Fibroblast of lung (primary cell): ENCODE measurements at regions not wholly inside any gene's neighbourhood (a gene's known extent, or its start where the extent isn't known, plus 50 kb on each side); places are given as distances from the start of the nearest gene placed in this dataset.

ENCODE experiments used
- DNase-seq, 2 donors: peaks; one replicate each; pipeline versions ENCODE4 v3.0.0 to v3.0.0-alpha.2; 2010; ENCODE audit warnings: low read depth in 2 of 2
- H2AFZ ChIP-seq: 2 replicates; pipeline ENCODE4 v1.5.1; 2012; ENCODE audit warnings: low read length, control low read depth, inconsistent platforms
- H3K27ac ChIP-seq: 2 replicates; pipeline ENCODE4 v1.5.1; 2011; ENCODE audit warnings: low read length, control low read depth; ENCODE audit not compliant: insufficient read depth
- H3K27me3 ChIP-seq: 2 replicates; pipeline ENCODE4 v1.5.1; 2011; ENCODE audit warnings: mild to moderate bottlenecking, low read length; ENCODE audit not compliant: control insufficient read depth, insufficient read depth
- H3K36me3 ChIP-seq: 2 replicates; pipeline ENCODE4 v1.5.1; 2011; ENCODE audit warnings: low read length; ENCODE audit not compliant: control insufficient read depth, insufficient read depth
- H3K4me1 ChIP-seq: 2 replicates; pipeline ENCODE4 v1.5.1; 2011; ENCODE audit warnings: low read length; ENCODE audit not compliant: control insufficient read depth, insufficient read depth; ENCODE audit errors: extremely low read depth
- H3K4me2 ChIP-seq: 2 replicates; pipeline ENCODE4 v1.5.1; 2011; ENCODE audit warnings: low read length, control low read depth; ENCODE audit not compliant: insufficient read depth; ENCODE audit errors: extremely low read depth
- H3K4me3 ChIP-seq, 4 experiments: fragments of 200-600 bp in 1 of 4; sonication (generic) in 1 of 4; replicated peaks in 1 of 4; 2 replicates each; pipeline ENCODE4 v1.5.1; 2011 to 2016; ENCODE audit warnings: low read length in 4 of 4, low read depth in 3 of 4, mild to moderate bottlenecking in 3 of 4, control low read depth in 2 of 4, inconsistent platforms in 1 of 4, mixed read lengths in 1 of 4; ENCODE audit not compliant: insufficient read depth in 1 of 4; ENCODE audit errors: control extremely low read depth in 1 of 4
- H3K79me2 ChIP-seq: 2 replicates; pipeline ENCODE4 v1.5.1; 2012; ENCODE audit warnings: mild to moderate bottlenecking, low read length, inconsistent platforms; ENCODE audit not compliant: control insufficient read depth, insufficient read depth
- H3K9ac ChIP-seq: 2 replicates; pipeline ENCODE4 v1.5.1; 2011; ENCODE audit warnings: mild to moderate bottlenecking, low read length, control low read depth; ENCODE audit not compliant: insufficient read depth
- H3K9me3 ChIP-seq: 2 replicates; pipeline ENCODE4 v1.5.1; 2012; ENCODE audit warnings: low read depth, low read length; ENCODE audit not compliant: control insufficient read depth, insufficient read depth
- H4K20me1 ChIP-seq: 2 replicates; pipeline ENCODE4 v1.5.1; 2011; ENCODE audit warnings: low read length; ENCODE audit not compliant: control insufficient read depth, insufficient read depth; ENCODE audit errors: extremely low read depth
- EZH2 ChIP-seq: IDR thresholded peaks from 2 replicates; pipeline ENCODE4 v1.5.1; 2012; ENCODE audit warnings: low read length, control low read depth, mild to moderate bottlenecking; ENCODE audit errors: missing control alignments
- TF ChIP-seq, protein P1 (sequence below), 2 donors: IDR thresholded peaks in 1 of 2; conservative IDR thresholded peaks in 1 of 2; 1 replicate in 1 of 2; 2 replicates in 1 of 2; pipeline ENCODE4 v1.5.1; 2011 to 2012; ENCODE audit warnings: low read length in 2 of 2, control low read depth in 1 of 2, inconsistent platforms in 1 of 2, low read depth in 1 of 2, mild to moderate bottlenecking in 1 of 2

DNA sequence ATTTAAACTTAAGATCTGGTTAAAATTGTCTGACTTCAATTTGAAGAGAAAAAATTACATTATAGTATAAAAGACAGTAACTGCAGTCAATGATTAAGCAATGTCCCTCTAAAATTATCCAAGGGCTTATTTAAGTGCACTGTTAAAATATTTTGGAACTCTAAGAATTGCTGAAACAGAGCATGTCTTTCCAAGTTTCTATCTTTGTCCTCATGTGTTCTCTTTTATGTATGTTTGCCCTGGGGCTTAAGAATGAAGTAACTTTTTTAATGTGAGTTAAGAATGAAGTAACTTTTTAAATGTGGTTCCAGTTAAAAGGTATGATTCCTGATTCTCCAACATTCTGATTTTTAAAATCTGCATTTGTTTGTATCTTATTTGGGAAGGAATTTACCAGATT is 69.0 kb upstream of the MARK1 start:
- TF ChIP-seq EZH2, result no peak
- TF ChIP-seq, protein P1, sequence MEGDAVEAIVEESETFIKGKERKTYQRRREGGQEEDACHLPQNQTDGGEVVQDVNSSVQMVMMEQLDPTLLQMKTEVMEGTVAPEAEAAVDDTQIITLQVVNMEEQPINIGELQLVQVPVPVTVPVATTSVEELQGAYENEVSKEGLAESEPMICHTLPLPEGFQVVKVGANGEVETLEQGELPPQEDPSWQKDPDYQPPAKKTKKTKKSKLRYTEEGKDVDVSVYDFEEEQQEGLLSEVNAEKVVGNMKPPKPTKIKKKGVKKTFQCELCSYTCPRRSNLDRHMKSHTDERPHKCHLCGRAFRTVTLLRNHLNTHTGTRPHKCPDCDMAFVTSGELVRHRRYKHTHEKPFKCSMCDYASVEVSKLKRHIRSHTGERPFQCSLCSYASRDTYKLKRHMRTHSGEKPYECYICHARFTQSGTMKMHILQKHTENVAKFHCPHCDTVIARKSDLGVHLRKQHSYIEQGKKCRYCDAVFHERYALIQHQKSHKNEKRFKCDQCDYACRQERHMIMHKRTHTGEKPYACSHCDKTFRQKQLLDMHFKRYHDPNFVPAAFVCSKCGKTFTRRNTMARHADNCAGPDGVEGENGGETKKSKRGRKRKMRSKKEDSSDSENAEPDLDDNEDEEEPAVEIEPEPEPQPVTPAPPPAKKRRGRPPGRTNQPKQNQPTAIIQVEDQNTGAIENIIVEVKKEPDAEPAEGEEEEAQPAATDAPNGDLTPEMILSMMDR (conservative IDR thresholded peaks at IDR 0.05 in 1 of 2, IDR thresholded peaks at IDR 0.05 in 1 of 2; ENCODE audit: low read depth in 1 of 2, low read length in 2 of 2), result no peak
- Histone ChIP-seq H3K4me2 (no peak overlapping the region), H2AFZ (no peak overlapping the region)

DNA sequence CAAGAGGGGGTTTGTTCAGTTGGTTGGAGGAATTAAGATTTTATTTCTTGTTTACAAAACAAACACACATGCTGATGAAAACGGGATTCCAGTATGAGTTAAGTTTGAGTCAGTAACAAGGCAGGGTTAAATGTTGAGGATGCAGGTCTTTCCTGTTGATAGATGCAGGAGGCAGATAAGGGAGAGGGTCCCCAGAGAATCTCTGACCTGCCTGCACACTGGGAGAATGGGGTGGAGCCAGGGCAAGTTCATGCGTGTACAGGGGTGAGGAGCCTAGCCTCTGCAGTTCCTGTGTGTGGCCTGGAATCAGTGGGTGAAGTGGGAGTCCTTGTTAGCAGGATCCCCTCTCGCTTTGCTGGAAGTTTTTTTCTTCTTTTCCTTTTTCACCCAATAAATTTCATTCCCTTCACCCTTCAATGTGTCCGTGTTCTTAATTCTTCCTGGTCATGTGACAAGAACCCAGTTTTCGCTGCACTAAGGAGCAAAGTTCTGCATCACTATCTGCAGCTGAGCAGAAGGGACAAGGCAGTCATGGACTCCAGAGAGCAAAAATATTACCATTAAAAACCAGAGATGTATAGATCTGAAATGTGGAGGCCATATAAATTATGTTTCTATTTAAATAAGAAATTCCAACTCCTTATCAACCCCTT is 69.9 kb upstream of the MARK1 start:
- H3K27ac ChIP-seq, result no peak overlapping the region
- no peaks in the 10 kb centered on the region for H3K4me1 ChIP-seq
- H3K79me2 ChIP-seq, result no peaks in the 10 kb centered on the region
- no peaks in the 10 kb centered on the region for H4K20me1 ChIP-seq
- no peaks in the 10 kb centered on the region for H3K27me3 ChIP-seq
- no peak overlapping the region for H3K4me2 ChIP-seq
- no peak for DNase-seq
- H3K36me3 ChIP-seq, result no peaks in the 10 kb centered on the region
- TF ChIP-seq, protein P1 (conservative IDR thresholded peaks at IDR 0.05 in 1 of 2, IDR thresholded peaks at IDR 0.05 in 1 of 2; ENCODE audit: low read depth in 1 of 2, low read length in 2 of 2), result no peak
- TF ChIP-seq EZH2, result no peak
- H3K4me3 ChIP-seq, result no peak overlapping the region
- H3K9ac ChIP-seq, result no peak overlapping the region
- no peaks in the 10 kb centered on the region for H3K9me3 ChIP-seq
- H2AFZ ChIP-seq, result no peak overlapping the region

More for the DNA sequence above, 69.0 kb upstream of the MARK1 start:
- H3K9me3 ChIP-seq, result no peaks in the 10 kb centered on the region
- no peak overlapping the region for H3K9ac ChIP-seq
- H3K27ac ChIP-seq, result no peak overlapping the region
- no peaks in the 10 kb centered on the region for H3K27me3 ChIP-seq
- no peaks in the 10 kb centered on the region for H3K79me2 ChIP-seq
- H3K4me3 ChIP-seq, result no peak overlapping the region
- H3K36me3 ChIP-seq, result no peaks in the 10 kb centered on the region
- H4K20me1 ChIP-seq, result no peaks in the 10 kb centered on the region
- H3K4me1 ChIP-seq, result no peaks in the 10 kb centered on the region
- DNase-seq, result no peak

DNA sequence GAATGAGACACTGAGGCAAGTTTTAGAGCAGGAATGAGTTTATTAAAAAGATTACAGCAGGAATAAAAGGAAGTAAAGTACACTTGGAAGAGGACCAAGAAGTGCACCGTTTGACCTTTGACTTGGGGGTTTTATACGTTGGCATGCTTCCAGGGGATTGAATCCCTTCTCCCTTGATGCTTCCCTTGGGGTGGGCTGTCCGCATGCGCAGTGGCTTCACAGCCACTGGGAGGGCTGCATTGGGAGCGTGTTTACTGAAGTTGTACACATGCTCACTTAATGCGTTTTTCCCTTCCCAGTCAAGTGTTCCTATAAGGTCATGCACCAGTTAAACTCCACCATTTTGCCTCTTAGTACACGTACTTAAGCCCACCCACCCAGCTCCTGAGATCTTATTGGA is 72.4 kb upstream of the MARK1 start:
- TF ChIP-seq, protein P1 (conservative IDR thresholded peaks at IDR 0.05 in 1 of 2, IDR thresholded peaks at IDR 0.05 in 1 of 2; ENCODE audit: low read depth in 1 of 2, low read length in 2 of 2), result no peak
- TF ChIP-seq EZH2, result no peak
- H3K36me3 ChIP-seq, result no peaks in the 10 kb centered on the region
- no peaks in the 10 kb centered on the region for H3K79me2 ChIP-seq
- H3K27ac ChIP-seq, result no peak overlapping the region
- H3K4me2 ChIP-seq, result no peak overlapping the region
- H3K9me3 ChIP-seq, result no peaks in the 10 kb centered on the region
- H3K9ac ChIP-seq, result no peak overlapping the region
- H3K4me3 ChIP-seq, result no peak overlapping the region
- no peaks in the 10 kb centered on the region for H3K27me3 ChIP-seq
- H3K4me1 ChIP-seq, result no peaks in the 10 kb centered on the region
- H4K20me1 ChIP-seq, result no peaks in the 10 kb centered on the region
- no peak for DNase-seq
- H2AFZ ChIP-seq, result no peak overlapping the region
